Liver (tissue), 2 donors: ENCODE measurements at regions not wholly inside any gene's neighbourhood (a gene's known extent, or its start where the extent isn't known, plus 50 kb on each side); places are given as distances from the start of the nearest gene placed in this dataset.

Experiments
- CTCF ChIP-seq: fragments of 150-350 bp; IDR thresholded peaks from 2 replicates; pipeline ENCODE4 v1.5.1; 2017; ENCODE audit warnings: improper control_type of control experiment, low read depth, low read length; ENCODE audit not compliant: missing input control
- REST ChIP-seq: IDR thresholded peaks from 2 replicates; pipeline ENCODE4 v1.6.1; 2016; ENCODE audit warnings: antibody characterized with exemption, mild to moderate bottlenecking
- donor health status: healthy.

GRCh38 chr10:120336306-120336910, 120.6 kb upstream of the PLPP4 start:
- no peak for TF ChIP-seq CTCF
- TF ChIP-seq REST: no peak
